Neural cell (in vitro differentiated cells): ENCODE measurements at regions not wholly inside any gene's neighbourhood (a gene's known extent, or its start where the extent isn't known, plus 50 kb on each side); places are given as distances from the start of the nearest gene placed in this dataset.

Experiments
- H2AFZ ChIP-seq: fragments of 200-600, 300-800 bp; sonication (generic), shearing (Covaris generic); 2 replicates; pipeline ENCODE4 v1.6.0; 2014; ENCODE audit warnings: low read depth, mild to moderate bottlenecking, antibody characterized with exemption, low read length, moderate library complexity
- H3F3A ChIP-seq: fragments of 200-600 bp; shearing (Covaris generic); 2 replicates; pipeline ENCODE4 v1.6.1; 2016; ENCODE audit warnings: mild to moderate bottlenecking, moderate library complexity, mixed read lengths, antibody characterized with exemption, low read length; ENCODE audit not compliant: insufficient read depth, poor library complexity, severe bottlenecking
- H3K27ac ChIP-seq: fragments of 200-600, 300-800 bp; sonication (generic), shearing (Covaris generic); 2 replicates; pipeline ENCODE4 v1.5.1; 2014; ENCODE audit warnings: mild to moderate bottlenecking, low read length, moderate library complexity
- H3K27me3 ChIP-seq: fragments of 300-800, 200-600 bp; sonication (generic), shearing (Covaris generic); 2 replicates; pipeline ENCODE4 v1.6.0; 2014; ENCODE audit warnings: mild to moderate bottlenecking, low read depth, low read length, moderate library complexity; ENCODE audit not compliant: insufficient read depth
- H3K36me3 ChIP-seq: fragments of 300-800, 200-600 bp; sonication (generic), shearing (Covaris generic); 2 replicates; pipeline ENCODE4 v1.5.1; 2014; ENCODE audit warnings: mild to moderate bottlenecking, antibody characterized with exemption, low read length, moderate library complexity; ENCODE audit not compliant: insufficient read depth
- H3K4me2 ChIP-seq: fragments of 300-800, 200-600 bp; sonication (generic), shearing (Covaris generic); 2 replicates; pipeline ENCODE4 v1.6.0; 2014; ENCODE audit warnings: mild to moderate bottlenecking, low read length
- H3K4me3 ChIP-seq: fragments of 300-800, 200-600 bp; sonication (generic), shearing (Covaris generic); 2 replicates; pipeline ENCODE4 v1.5.1; 2014; ENCODE audit warnings: mild to moderate bottlenecking, low read length, moderate library complexity
- H3K79me2 ChIP-seq: fragments of 200-600 bp; shearing (Covaris generic); replicated peaks from 2 replicates; pipeline ENCODE4 v1.6.0; 2014; ENCODE audit warnings: mild to moderate bottlenecking, low read length, moderate library complexity; ENCODE audit not compliant: insufficient read depth
- H3K9ac ChIP-seq: fragments of 300-800, 200-600 bp; sonication (generic), shearing (Covaris generic); 2 replicates; pipeline ENCODE4 v1.6.1; 2016; ENCODE audit warnings: mild to moderate bottlenecking, low read length, mixed read lengths
- H3K9me2 ChIP-seq: fragments of 200-600 bp; shearing (Covaris generic); 2 replicates; pipeline ENCODE4 v1.6.1; 2016; ENCODE audit warnings: mild to moderate bottlenecking, low read length, mixed read lengths; ENCODE audit not compliant: insufficient read depth
- H3K9me3 ChIP-seq: fragments of 200-600, 300-800 bp; sonication (generic), shearing (Covaris generic); 2 replicates; pipeline ENCODE4 v1.6.1; 2016; ENCODE audit warnings: mild to moderate bottlenecking, mixed run types, low read length, moderate library complexity, mixed read lengths
- H4K20me1 ChIP-seq: fragments of 200-600 bp; shearing (Covaris generic); 2 replicates; pipeline ENCODE4 v1.6.1; 2016; ENCODE audit warnings: mild to moderate bottlenecking, mixed run types; ENCODE audit not compliant: insufficient read depth
- EP300 ChIP-seq: fragments of 450-650 bp; conservative IDR thresholded peaks from 2 replicates; pipeline ENCODE4 v1.6.1; 2014; ENCODE audit warnings: antibody characterized with exemption, mild to moderate bottlenecking, moderate library complexity; ENCODE audit not compliant: poor library complexity, severe bottlenecking
- EZH2 ChIP-seq: fragments of 200-600, 300-800 bp; shearing (Covaris generic), sonication (generic); IDR thresholded peaks from 2 replicates; pipeline ENCODE4 v1.6.1; 2014; ENCODE audit warnings: antibody characterized with exemption, low read length, borderline replicate concordance, mild to moderate bottlenecking; ENCODE audit not compliant: insufficient read depth, poor library complexity, severe bottlenecking
- MXI1 ChIP-seq: fragments of 450-650 bp; conservative IDR thresholded peaks from 2 replicates; pipeline ENCODE4 v1.6.1; 2014; ENCODE audit warnings: antibody characterized with exemption, mild to moderate bottlenecking; ENCODE audit not compliant: poor library complexity, severe bottlenecking
- POLR2AphosphoS5 ChIP-seq: IDR thresholded peaks from 2 replicates; pipeline ENCODE4 v1.6.1; 2012
- SMC3 ChIP-seq: fragments of 450-650 bp; conservative IDR thresholded peaks from 2 replicates; pipeline ENCODE4 v1.6.1; 2014; ENCODE audit warnings: antibody characterized with exemption, mild to moderate bottlenecking, moderate library complexity; ENCODE audit not compliant: poor library complexity
- TAF1 ChIP-seq: IDR thresholded peaks from 2 replicates; pipeline ENCODE4 v1.6.1; 2012; ENCODE audit warnings: low read depth
- TF ChIP-seq, protein P1 (sequence below): IDR thresholded peaks from 2 replicates; pipeline ENCODE4 v1.6.1; 2012; ENCODE audit warnings: borderline replicate concordance
- TF ChIP-seq, protein P2 (sequence below): fragments of 450-650 bp; IDR thresholded peaks from 2 replicates; pipeline ENCODE4 v1.5.1; 2014; ENCODE audit warnings: antibody characterized with exemption, mild to moderate bottlenecking, moderate library complexity; ENCODE audit not compliant: poor library complexity, severe bottlenecking

DNA sequence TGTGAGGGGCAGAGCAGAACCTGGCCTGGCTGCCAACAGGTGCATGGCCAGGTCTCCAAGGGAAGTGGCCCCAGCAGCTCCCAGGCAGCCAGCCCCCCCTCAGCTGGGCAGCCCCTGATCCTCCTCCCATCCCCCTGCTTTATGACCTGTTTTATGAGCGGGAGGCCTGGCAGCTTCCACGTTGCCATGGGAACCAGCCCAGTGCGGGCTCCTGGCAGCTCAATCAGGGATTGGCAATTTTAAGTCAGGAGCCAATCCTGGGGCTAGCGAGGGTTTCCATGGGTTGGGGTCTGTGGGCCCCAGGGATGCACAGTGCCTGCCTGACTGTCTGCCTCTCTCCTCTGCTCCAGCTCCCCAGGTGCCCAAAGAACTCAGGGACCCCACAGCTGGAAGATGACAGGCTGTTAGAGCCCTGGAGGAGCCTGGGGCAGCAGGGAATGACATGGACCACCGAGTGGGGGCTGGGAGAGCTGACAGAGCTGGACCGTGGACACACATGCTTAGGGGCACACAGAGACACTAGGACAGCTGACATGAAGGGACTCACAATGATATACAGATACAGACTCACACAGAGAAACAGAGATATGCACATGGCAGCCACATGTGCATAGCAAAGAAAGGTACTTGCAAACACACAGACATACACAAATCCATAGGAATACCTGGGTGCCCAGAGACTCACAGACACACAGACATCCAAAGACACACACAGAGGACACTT, 56.5 kb upstream of the SIRPA start:
- Histone ChIP-seq H3K9me3 (no peaks in the 10 kb centered on the region), H3F3A (no peaks in the 10 kb centered on the region), H3K4me3 (peak overlapping the region; percentile 44), H3K4me2 (peak overlapping the region; percentile 25), H3K9ac (peak overlapping the region; percentile 60), H3K36me3 (no peaks in the 10 kb centered on the region), H3K27me3 (no peaks in the 10 kb centered on the region), H2AFZ (no peak overlapping the region), H3K9me2 (no peaks in the 10 kb centered on the region), H3K27ac (peak overlapping the region; percentile 75), H3K79me2 (no peaks in the 10 kb centered on the region), H4K20me1 (no peaks in the 10 kb centered on the region)
- TF ChIP-seq SMC3 = peak; percentile 28
- TF ChIP-seq MXI1 = peak; percentile 35
- peak; percentile 55 for TF ChIP-seq EP300
- TF ChIP-seq, protein P1, sequence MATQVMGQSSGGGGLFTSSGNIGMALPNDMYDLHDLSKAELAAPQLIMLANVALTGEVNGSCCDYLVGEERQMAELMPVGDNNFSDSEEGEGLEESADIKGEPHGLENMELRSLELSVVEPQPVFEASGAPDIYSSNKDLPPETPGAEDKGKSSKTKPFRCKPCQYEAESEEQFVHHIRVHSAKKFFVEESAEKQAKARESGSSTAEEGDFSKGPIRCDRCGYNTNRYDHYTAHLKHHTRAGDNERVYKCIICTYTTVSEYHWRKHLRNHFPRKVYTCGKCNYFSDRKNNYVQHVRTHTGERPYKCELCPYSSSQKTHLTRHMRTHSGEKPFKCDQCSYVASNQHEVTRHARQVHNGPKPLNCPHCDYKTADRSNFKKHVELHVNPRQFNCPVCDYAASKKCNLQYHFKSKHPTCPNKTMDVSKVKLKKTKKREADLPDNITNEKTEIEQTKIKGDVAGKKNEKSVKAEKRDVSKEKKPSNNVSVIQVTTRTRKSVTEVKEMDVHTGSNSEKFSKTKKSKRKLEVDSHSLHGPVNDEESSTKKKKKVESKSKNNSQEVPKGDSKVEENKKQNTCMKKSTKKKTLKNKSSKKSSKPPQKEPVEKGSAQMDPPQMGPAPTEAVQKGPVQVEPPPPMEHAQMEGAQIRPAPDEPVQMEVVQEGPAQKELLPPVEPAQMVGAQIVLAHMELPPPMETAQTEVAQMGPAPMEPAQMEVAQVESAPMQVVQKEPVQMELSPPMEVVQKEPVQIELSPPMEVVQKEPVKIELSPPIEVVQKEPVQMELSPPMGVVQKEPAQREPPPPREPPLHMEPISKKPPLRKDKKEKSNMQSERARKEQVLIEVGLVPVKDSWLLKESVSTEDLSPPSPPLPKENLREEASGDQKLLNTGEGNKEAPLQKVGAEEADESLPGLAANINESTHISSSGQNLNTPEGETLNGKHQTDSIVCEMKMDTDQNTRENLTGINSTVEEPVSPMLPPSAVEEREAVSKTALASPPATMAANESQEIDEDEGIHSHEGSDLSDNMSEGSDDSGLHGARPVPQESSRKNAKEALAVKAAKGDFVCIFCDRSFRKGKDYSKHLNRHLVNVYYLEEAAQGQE = peak; percentile 27
- no peak for TF ChIP-seq EZH2

DNA sequence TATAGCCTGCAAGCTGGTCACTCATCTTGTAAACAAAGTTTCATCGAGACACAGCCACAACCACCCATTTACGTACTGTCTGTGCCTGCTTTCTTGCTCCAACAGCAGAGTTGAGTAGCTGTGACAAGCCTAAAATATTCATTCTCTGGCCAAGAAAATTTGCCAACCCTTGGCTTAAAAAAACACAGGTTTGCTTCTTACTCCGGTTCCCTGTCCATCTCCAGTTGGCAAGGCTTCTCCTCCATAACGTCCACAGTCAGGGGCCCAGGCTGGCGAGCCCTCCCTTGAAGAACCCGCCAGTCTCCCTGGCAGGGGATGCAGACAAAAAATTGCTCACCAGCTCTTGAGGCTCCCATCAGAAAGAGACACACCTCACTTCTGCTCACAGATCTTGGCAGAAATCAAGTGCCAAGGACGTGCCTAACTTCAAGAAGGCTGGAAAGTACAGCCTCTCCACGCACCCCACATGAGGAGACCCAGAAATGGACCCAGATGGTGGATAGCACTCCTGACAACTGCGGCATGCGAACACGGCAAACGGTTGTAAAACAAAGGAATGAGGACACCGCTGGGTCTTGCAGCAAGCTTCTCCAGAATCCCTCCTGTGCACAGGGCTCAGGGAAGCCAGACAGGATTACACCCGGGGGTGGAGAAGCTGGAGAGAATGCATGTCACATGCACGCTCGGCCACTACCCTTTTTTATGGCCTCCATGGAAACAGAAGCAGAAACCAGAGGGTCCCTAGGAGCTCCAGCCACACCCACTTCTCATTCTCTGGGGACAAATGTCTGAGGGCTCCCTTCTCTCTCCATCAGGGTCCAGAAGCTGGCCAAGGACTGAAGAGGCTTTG, 59.8 kb upstream of the SIRPA start:
- no peaks in the 10 kb centered on the region for H3K9me2 ChIP-seq
- H4K20me1 ChIP-seq = no peaks in the 10 kb centered on the region
- H3F3A ChIP-seq = no peaks in the 10 kb centered on the region
- H3K27ac ChIP-seq = no peak overlapping the region
- no peak overlapping the region for H2AFZ ChIP-seq
- no peak overlapping the region for H3K4me2 ChIP-seq
- no peaks in the 10 kb centered on the region for H3K79me2 ChIP-seq
- H3K27me3 ChIP-seq = no peaks in the 10 kb centered on the region
- H3K4me3 ChIP-seq = no peak overlapping the region
- no peak overlapping the region for H3K9ac ChIP-seq
- no peaks in the 10 kb centered on the region for H3K9me3 ChIP-seq
- TF ChIP-seq, protein P2, sequence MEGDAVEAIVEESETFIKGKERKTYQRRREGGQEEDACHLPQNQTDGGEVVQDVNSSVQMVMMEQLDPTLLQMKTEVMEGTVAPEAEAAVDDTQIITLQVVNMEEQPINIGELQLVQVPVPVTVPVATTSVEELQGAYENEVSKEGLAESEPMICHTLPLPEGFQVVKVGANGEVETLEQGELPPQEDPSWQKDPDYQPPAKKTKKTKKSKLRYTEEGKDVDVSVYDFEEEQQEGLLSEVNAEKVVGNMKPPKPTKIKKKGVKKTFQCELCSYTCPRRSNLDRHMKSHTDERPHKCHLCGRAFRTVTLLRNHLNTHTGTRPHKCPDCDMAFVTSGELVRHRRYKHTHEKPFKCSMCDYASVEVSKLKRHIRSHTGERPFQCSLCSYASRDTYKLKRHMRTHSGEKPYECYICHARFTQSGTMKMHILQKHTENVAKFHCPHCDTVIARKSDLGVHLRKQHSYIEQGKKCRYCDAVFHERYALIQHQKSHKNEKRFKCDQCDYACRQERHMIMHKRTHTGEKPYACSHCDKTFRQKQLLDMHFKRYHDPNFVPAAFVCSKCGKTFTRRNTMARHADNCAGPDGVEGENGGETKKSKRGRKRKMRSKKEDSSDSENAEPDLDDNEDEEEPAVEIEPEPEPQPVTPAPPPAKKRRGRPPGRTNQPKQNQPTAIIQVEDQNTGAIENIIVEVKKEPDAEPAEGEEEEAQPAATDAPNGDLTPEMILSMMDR = no peak
- TF ChIP-seq TAF1 (no peak), POLR2AphosphoS5 (no peak), MXI1 (no peak)
- H3K36me3 ChIP-seq = no peaks in the 10 kb centered on the region
